HTR-8/SVneo (cell line): ENCODE measurements at regions not wholly inside any gene's neighbourhood (a gene's known extent, or its start where the extent isn't known, plus 50 kb on each side); places are given as distances from the start of the nearest gene placed in this dataset.
"Not testable (repeated sequence)": the region's sequence is repeated elsewhere in the genome, so short reads cannot be mapped to it uniquely, and the experiment has no call there.

ENCODE experiments used
- DNase-seq: peaks from one replicate; pipeline ENCODE4 v3.0.0; 2011; ENCODE audit warnings: low spot score, mixed read lengths; ENCODE audit not compliant: insufficient read length
- FAIRE-seq: peaks from 2 replicates; lab custom pipeline; 2011; peaks lifted over from hg19 to GRCh38; lab: Jason Lieb, UNC

GRCh38 chr5:120808606-120809005 lies 344.5 kb downstream of the PRR16 start:
- no peak for DNase-seq
- FAIRE-seq = no peak

DNA sequence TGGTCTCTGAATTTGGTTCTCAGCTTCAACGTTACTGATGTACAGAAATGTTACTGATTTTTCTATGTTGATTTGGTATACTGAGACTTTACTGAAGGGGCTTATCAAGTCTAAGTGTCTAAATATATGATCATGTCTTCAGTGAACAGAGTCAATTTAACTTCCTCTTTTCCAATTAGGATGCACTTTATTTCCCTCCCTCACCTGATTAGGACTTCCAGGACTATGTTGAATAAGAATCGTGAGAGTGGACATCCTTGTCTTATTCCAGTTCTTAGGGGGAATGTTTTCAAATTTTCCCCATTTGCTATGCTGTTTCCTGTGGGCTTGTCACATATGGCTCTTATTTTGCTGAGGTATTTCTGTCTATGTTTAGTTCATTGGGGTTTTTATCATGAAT lies 349.5 kb downstream of the PRR16 start:
- DNase-seq (no peak), FAIRE-seq (no peak)

DNA sequence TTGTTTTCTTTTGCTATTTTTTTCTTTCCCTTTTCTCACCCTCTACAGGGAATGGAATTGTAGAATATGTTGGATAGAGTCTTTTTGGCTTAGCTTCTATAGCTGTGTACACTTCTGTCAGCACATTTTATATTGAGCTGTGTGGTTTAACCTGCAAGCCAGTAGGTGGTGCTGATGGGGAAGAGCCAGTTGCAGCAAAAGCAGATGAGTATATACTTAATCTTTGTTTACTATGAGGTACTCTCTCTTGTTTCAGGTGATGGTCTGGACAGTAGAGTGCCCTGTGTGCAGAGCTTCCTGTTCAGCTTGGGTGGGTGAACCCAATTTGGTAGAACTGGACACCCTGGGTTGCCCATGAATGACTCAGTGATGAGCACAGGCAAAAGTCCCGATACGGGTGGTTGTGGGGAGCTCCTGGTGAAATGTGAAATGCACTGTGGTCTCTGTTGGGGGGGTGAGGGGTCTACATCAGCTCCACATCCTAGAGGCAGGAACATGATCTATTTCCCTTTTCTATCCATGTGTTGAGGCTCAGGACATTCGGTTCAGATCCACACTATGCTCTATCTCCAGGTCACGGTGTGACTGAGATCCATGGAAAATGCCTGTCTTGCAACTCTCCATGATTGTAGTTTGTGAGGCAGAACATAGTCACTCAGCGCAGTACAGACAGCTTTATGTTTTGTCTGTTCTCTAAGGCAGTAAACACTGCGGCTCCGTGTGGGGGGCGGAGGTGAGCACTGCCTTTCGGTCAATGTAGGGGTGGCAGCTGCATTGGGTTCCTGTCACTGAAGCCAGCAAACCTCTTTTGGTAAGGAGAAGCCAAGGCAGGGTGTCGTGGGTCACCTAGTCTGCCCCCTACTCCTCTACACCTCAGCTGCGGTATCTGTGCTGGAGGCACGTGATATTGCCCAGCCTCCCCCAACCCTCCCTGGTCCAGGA lies 353.2 kb downstream of the PRR16 start:
- DNase-seq = peak; percentile 18
- peak; percentile 13 for FAIRE-seq

DNA sequence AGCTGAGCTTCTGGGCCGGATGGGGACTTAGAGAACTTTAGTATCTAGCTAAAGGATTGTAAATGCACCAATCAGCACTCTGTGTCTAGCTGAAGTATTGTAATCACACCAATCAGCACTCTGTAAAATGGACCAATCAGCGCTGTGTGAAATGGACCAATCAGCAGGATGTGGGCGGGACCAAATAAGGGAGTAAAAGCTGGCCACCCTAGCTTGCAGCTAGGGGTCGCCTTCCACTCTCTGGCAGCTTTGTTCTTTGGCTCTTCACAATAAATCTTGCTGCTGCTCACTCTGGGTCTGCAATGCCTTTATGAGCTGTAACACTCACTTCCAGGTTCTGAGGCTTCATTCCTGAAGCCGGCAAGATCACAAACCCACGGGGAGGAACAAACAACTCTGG lies 354.0 kb downstream of the PRR16 start:
- FAIRE-seq (no peak), DNase-seq (no peak)

GRCh38 chr5:120823328-120823727 lies 359.2 kb downstream of the PRR16 start:
- DNase-seq (no peak), FAIRE-seq (no peak)

DNA sequence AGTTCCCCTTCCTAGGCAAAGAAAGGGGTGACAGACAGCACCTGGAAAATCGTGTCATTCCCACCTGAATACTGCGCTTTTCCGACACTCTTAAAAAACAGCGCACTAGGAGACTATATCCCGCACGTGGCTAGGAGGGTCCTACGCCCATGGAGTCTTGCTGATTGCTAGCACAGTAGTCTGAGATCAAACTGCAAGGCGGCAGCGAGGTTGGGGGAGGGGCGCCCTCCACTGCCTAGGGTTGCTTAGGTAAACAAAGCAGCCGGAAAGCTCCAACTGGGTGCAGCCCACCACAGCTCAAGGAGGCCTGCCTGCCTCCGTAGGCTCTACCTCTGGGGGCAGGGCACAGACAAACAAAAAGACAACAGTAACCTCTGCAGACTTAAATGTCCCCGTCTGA lies 367.5 kb downstream of the PRR16 start:
- DNase-seq, FAIRE-seq: not testable (repeated sequence)

DNA sequence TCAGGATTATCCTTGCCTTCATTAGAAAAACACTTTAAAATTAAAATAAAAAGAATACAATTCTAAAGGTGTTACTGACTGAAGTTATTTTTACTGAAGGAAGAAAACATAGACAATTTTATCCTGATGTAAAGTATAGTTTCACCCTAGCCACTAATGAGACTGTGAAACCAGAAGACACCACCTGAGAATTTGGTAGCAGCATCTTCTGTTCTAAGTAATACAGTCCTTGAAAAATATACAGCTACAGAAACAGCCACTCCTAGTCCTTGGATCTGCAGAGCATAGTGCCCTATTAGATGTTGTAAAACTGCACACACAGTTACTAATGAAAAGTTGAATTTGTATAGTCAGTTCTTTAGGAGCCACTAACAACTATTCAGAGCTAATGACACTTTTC lies 377.7 kb downstream of the PRR16 start:
- no peak for DNase-seq
- no peak for FAIRE-seq

- DNase-seq (no peak), FAIRE-seq (no peak)
Measured at GRCh38 chr5:120843390-120843980, 379.4 kb downstream of the PRR16 start.

GRCh38 chr5:120848883-120849282 lies 384.8 kb downstream of the PRR16 start:
- FAIRE-seq (no peak), DNase-seq (no peak)

DNA sequence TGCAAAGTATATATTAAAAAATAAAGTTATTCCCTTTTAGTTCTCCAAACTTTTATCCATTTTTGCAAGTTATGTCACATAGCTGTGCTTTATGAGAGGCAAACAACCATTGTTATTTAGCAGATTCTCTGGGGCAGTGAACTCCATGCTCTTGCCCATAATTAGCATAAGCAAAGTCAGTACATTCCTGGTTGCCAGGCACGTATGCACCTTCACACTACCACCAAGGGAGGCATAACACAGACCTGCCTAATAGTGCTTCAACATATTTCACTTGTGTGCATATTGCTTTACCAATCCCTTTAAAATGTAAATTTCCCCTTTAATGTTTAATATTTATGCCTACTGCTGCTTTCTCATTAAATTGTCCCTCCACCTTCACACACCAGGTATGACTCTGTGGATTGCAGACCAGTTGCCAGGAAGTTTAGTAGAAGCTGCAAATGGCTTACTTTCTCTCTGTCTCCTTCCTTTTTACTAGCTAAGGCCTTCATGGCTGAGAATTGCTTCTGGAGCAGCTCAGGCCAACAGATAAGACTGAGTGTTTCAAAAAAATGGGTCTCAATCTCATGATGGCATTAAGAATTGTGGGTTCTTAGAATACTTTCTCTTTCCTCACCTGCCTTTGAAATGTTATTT lies 388.2 kb downstream of the PRR16 start:
- FAIRE-seq = no peak

DNA sequence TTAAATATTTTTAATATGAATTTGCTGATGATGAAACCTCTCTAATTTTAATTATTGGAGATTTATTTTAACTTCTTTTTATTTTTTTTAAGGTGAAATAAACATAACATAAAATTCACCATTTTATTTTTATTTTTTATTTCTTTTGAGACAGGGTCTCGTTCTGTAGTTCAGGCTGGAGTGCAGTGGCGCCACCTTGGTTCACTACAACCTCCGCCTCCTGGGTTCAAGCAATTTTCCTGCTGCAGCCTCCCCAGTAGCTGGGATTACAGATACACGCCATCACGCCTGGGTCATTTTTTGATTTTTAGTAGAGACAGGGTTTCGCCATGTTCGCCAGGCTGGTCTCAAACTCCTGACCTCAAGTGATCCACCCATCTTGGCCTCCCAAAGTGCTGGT lies 402.9 kb downstream of the PRR16 start:
- FAIRE-seq = no peak
- DNase-seq = no peak

More for the DNA sequence above, 388.2 kb downstream of the PRR16 start:
- no peak for DNase-seq

DNA sequence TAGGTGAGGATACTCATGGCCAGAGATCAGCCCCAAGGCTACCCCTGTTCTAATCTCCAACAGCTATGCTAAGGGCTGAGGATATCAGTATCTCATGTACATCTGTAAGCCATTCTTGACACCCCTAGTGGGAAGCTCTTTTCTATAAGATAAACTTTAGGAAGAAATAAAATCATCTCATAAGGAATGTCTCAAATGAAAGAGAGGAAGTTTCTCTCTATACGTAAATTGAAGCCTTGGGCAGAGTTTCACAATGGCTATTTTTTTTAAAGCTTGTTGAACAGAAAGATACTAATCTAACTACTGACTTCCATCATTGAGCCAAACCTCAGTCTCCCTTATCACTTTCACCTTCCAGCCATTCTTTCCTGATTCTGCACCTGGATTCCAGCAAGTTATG lies 405.7 kb downstream of the PRR16 start:
- FAIRE-seq (no peak), DNase-seq (no peak)

DNA sequence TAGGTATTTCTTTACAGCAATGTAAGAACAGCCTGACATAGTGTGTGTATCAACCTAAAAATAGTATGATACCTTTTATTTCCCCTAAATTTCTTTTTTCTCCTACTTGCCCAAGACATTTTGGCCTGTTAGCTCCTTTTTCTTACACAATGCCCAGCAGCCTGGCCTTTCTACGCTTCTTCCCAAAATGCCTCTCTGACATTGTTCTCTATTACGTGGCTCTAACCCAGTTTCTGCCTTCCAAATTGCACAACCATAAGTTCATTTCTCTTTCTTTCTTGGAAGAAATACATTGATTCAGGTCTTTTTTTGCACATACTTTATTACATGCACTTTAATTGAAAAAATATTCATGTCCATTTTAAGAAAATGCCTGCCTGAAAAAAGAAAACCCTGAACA lies 408.2 kb downstream of the PRR16 start:
- DNase-seq (no peak), FAIRE-seq (no peak)

DNA sequence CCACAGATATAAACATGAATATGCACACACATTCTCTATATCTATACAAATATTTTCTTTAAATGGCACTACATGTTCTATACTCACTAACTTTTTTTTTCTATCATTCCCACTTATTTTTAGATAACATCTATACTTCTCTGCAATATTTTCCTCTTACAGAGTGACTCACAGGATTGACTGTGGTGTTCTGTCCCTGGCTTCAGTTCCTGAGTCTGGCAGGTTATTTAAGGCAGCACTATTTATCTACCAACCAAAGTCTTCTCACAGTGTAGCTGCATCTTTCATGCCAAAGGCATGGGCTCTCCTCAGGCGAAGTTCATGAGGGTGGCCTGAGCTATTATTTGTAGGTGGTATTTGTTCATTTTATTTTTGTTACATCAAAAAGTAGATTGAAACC lies 409.0 kb downstream of the PRR16 start:
- DNase-seq (no peak), FAIRE-seq (no peak)

DNA sequence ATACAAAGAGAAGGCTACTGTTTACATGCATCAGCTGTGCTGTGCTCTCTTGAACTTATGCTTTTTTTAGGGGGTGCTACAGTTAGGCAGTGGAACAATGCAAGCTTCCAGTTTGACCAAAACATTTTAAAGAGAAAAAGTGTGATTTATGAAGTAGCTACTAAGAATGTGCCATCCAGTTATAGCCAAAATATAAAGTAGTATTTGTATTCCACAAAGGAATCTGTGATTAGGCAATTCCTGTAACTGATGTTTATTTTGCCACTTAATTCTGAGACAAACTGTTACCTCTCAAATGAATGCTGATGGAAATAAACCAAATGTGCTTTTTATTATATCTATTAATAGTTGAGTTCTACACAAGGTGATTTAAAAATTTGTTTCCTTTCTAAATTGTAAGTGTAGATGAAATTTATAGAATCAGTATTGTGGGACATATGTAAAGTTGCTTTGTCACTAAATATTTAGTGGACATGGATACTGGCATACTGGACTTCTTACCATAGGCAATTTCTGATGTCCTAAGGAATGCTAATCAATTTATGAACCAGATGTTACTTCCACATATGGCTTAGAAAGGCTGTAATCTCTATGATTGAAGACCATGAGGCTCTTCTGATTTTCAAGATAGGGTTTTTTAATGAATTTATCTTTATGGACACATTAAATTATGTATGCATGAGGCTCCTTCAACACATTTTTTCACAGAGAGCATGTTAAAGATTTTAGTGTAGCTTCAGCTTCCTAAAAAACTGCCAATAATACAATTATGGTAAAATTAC lies 410.2 kb downstream of the PRR16 start:
- FAIRE-seq (no peak), DNase-seq (no peak)

DNA sequence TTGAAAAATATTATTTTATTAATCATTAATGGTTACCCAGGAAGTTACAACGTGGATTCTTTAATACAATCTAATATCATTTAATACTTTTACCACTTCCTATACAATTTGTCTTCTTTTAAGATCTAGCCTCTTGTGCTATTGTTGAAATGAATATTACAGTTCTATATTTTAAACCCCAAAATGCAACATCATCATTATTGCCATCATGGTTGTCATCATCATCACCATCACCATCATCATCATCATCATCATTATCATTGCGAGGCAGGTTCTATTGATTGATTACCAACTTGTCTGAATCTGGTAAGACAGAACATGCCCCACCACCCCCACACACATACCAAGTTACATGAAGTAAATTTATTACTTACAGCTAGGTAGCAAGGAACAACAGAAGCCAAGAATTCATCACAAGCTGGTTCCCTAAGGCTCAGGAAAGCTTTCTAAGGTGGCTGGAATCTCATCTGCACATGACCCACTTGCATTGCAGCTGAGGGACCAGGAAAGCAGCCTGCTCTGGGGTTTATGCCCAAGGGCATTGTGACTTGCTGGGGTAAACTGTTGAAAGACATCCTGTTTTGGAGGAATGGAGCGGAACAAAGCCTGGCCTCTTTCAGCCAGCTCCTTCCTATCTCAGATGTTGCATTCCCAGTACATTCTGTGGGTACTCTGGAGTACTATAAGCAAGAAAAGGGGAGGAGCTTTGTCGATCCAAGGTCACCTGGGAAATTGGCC lies 418.1 kb downstream of the PRR16 start:
- no peak for DNase-seq
- FAIRE-seq = no peak

DNA sequence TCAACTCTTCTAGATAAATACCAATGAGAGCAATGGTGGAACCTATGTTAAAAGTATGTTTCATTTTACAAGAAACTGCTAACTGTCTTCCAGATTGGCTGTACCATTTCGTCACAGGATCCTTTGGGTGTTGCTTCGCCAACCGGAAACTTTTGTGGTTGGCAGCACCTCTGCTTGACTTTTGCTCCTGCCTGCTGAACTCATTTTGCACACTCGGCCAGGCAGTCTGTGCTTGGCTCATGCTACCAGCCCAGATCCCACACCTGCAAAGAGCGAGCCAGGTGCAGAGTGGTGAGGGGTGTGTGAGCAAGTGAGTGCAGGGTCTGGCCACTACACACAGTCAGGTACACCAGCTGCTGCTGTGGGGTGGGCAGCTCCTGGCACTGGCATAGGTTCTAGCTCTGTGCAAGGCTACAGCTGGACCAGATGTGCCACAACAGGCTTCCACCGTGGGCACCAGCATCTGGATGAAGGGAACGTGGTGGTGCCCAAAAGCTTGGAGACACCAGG lies 422.3 kb downstream of the PRR16 start:
- DNase-seq (no peak), FAIRE-seq (no peak)

DNA sequence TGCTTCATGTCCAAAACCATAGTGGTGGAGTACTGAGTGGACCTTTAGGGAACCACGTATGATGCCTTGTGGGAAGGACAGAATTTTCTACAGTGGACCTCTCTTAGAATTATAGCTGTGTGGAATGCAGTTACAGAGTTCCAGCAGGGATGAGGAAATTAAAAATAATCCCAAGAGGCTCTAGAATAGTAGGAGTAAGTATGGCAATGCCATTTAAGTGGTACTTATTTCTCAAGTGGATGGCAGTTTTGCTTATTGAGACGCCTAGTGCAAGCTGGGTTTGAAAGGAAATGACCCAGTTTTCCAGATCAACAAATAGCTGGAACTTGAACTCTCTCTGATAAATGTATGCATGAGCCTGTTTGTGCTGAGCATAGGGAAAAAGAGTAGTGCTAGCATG lies 431.6 kb downstream of the PRR16 start:
- no peak for FAIRE-seq
- DNase-seq = no peak

- DNase-seq (no peak), FAIRE-seq (no peak)
Measured at GRCh38 chr5:120901199-120901598, 437.1 kb downstream of the PRR16 start.

DNA sequence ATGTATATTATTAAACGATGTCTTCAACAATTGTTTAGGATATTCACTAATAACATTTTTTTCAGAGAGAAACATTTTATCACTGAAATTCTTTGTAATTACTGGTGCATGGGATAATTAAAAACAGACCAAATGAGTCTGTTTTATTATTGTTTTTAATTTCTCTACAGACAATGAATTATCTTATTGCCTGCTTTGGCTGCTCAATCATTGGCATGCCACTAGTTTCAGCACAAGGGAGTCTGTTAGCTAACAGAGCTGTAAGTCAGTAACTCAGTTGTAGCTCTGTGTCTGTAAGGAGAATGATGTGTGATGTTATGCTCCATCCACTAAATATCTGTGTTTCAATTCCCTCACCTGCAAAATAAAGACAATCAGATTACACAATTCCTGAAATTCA lies 443.9 kb downstream of the PRR16 start:
- DNase-seq (no peak), FAIRE-seq (no peak)
